Hippocampal formation (tissue), 2 donors: ENCODE measurements at regions not wholly inside any gene's neighbourhood (a gene's known extent, or its start where the extent isn't known, plus 50 kb on each side); places are given as distances from the start of the nearest gene placed in this dataset.
"Not testable (repeated sequence)": the region's sequence is repeated elsewhere in the genome, so short reads cannot be mapped to it uniquely, and the experiment has no call there.

Experiments used
- DNase-seq, 2 donors: peaks; one replicate each; lab custom pipeline; 2025; lab: John Stamatoyannopoulos, UW

DNA sequence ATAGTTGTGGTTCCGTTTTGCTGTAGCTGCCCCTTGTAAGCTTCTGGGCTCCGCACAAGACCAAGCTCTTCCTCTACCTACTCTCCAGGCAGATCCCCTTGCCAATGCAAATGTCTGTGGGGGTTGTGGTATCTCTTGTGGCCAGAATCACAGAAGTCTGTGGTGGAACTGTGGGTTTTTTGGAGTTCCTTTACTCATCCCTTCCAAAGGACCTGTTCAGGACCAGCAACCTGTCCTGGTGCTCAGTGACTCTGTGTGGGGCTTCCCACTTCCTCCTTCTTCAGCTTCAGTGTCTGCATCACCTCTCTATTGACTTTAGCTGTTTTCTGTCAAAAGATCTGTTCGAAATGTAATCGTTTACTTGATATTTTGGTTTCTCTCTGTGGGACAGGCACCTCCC lies 441.3 kb upstream of the ADAMTSL1 start:
- DNase-seq = no peak

DNA sequence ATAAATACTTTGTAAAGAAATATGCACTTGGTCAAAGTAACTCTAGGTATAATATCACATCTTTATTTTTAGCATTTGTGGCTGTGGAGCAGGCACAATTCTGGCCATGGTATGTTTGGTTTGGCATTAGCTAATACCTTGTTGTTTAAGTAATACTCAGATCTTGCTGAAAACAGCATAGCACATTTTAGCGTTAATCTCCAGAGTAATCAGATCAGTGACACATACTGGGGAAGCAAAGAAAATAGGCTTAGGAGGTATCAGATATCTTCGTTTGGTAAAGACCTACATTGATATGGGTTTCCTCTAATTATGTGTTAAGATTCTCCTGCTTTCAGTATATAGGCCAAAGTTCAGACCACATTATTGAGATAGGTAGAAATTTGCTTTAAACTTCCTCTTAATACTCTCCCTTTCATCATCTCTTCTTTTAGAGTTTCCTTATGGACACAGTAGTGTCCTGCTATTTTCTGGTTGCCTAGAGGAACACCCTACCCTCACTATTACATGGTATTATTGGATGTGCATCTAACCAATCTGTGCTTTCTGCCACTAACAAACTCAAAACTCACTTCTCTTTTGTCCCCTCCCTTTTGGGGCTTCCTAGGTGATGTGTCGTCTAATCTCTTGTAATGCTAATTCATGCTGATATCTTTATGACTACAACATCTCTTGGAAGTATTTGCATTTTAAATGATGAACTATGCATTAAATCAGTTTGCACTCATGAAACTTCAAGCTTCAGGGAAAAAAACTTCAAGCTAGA lies 437.3 kb upstream of the ADAMTSL1 start:
- DNase-seq = no peak

DNA sequence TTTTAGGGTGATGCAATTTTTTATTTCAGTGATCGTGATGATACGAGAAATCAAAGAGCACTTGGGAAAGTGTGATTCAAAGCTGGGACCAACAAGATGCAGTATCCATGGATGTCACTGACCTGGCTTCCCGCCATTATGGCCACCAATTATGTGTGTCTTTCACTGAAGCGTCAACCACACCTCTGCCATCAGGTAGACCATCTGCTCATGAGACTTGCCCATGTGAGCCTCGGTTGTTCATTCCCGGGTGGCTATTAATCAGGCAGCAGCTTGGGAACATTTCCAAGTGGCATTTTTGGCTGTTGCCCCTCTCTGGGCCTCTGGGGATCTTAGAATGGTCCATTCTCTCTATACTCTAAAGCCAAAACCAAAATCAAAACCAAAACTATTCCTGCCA lies 436.0 kb upstream of the ADAMTSL1 start:
- no peak for DNase-seq

DNA sequence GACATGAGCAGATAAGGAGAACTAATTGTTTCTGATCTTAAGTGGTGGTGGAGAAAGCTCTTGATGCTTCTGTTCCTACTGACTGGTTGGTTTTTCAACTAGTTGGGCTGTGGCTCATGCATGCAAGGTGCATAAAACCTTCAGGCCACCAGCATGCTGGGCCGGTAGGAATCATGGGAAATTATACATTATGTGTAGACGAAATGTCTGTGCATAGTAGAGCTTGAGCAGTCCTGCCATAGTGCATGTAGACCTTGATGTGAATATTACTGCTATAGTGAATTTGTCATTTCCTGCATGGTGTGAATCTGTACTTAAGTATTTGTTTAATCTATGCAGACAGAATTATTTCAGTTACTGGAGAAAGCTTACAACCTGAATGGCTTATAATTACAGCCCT lies 433.6 kb upstream of the ADAMTSL1 start:
- no peak for DNase-seq

DNA sequence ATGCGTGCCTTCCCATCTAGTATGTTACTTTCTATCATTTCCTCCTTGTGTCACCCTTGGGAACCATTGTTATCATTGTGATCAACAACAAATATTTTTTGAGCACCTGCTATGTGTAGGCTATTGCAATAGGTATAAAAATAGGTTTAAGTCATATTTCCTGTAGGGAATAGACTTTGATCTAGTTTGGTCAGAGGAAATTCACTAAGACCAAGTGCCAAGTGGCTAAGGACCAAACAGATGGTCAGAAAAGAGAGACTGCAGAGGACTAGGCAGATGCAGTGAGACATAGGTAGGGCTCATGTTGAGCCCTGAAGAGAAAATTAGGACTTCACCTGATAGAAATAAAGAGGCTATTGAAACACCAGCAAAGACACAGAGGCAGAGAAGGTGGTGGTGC lies 430.0 kb upstream of the ADAMTSL1 start:
- DNase-seq = no peak

DNA sequence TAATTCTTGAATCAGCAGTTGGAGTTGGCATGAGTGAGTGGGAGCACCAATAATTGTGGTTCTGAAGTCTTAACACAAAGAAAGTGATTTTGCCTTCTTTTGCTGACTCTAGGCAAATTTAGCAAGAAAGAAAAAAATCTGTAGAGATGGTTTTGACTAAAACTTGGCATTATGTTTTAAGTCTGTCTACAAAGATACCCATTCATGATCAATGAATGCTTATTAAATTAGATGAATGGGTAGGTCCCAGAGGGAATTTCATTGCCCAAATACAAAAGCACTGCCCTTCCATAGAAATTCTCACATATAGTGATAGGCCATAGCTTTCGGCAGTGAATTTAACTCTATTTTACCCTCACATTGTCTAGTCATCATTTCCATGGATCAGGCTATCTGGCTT lies 428.6 kb upstream of the ADAMTSL1 start:
- no peak for DNase-seq

DNA sequence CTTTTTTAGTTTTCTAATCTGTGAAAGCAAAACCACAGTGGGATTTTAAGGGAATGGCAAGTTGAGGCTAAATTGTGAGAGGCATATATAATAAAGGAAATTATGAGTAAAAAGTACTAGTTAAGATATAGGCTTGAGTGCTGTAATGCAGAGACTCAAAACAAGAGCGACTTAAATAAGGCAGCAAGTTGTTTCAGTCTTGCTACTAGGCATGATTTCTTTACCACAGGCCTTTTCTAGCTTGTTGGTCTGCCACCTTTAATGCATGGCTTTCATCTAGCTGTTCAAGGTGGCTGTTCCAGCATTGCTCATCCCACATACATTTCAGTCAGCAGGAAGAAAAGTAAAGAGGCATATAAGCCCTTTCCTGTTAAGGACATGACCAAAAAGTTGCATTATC lies 427.9 kb upstream of the ADAMTSL1 start:
- DNase-seq = no peak

DNA sequence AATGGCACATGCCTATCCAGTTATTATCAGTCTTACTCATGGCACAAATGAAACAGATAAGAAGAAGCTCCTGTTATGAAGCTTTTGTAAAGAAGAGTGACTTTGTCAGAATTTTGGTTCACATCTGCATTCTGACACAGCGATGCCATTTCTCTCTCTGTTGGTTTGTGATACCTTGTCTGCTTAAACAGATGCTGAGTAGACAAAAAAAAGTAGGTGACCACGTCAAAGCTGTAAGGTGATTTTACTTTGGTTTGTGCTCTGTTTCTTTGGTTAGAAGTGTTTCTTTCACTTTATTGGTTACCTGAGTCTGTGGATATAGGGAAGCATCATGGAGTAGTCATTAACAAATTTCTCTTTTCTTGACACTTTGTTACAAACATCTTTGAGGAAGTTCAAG lies 422.3 kb upstream of the ADAMTSL1 start:
- no peak for DNase-seq

DNA sequence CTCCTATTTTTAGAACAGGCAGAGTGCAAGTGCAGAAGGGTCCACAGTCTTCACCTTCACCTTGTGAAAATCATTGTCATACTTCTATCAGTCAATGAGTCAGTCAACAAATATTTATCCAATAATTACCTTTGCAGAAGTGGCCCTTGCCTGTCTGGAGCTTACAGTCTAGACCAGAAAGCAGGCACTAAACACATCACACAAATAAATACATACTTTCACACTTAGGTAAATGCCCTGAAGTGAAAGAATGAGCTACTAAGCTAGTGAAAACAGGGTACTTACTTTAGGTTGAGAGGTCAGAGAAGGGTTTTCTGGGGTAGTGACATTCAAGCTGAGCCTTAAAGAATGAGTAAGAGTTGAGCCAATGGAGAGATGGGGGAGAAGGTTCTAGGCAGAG lies 421.9 kb upstream of the ADAMTSL1 start:
- DNase-seq = no peak

DNA sequence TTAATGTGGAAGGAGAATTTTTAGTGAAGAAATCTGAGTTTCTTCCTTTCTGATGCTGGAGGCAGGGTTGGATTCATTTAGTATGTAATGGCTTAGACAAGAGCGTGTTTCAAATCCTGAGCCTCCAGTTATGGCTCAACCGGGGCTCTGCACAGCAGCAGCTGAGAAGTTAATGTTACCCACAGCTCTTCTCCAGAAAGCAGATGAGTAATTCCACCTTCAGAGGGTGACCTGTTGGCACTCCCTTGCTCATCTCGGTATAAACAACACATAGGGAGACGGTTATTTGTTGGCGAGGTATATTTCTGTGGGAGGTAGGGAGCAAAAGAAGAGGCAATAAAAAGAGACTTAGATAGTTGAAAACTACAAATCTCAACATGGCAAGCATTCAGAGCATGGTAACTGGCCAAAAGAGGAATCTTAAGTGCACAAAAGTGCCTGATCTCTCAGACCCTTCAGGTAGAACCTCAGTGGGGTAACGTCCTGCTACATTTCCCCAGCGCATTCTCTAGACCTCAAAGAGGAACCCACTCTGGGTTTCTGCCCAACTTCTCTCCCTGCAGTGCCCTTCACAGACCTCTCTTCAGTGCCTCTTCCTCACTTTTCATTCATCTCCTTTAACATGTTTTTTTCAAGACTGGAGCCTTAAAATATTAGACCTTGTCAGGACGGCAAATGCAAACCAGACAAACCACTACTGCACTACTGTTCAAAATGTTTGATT lies 417.5 kb upstream of the ADAMTSL1 start:
- no peak for DNase-seq

DNA sequence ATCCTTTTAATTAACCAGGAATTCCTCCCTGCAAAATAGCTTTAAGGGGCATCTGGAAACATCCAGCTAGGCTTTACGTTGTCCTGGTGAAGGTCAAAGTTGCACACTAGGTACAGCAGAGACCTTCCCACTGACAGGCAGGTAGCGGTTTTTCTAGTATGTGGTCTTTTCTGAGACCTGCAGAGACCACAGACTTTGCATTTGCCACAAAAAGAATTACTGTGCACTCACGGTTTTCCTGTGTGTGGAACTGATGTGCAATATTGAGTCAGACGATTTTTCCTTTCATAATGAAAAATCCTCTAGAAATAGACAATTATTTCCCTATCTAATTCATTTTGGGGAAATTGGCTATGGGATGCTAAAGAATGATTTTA lies 417.0 kb upstream of the ADAMTSL1 start:
- DNase-seq = no peak

DNA sequence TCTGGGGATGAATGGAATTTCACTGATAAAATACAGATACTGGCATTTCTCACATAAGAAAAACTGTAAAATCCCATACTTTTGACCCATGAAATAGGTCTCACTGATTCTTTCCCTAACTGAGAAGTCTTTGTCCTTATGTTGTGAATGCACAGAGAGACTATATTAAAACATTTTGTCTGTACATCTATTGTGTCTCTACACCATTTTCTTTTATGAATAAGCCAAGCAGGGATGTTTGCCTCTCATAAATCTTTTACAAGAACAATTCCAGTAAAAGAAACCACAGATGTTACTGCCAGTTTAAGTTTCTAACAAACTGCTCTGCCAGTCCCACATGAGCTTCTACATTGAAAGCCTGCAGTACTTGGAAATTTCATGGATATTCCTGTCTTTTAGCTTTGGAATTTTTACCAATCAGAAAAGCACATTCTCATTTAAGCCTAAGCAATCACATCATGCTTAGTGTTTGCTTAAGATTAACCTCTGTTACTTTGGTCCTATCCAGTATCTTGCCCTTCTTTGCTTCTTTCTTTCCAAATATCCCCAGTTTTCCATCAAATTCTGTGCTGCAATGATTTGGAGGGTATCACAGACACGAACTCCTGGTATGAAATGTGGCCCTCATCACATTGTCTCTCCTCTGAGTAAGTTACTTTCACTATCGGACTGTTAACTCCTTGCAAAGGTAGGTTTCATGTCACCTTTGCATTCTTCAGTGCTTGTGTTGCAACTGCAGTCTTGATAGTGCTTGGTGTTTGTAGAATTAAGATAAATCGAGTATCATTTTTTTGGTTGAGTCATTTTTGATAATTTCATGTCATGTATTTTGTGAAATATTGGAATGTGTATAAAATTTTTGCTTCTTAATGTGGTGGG lies 415.1 kb upstream of the ADAMTSL1 start:
- DNase-seq = no peak

DNA sequence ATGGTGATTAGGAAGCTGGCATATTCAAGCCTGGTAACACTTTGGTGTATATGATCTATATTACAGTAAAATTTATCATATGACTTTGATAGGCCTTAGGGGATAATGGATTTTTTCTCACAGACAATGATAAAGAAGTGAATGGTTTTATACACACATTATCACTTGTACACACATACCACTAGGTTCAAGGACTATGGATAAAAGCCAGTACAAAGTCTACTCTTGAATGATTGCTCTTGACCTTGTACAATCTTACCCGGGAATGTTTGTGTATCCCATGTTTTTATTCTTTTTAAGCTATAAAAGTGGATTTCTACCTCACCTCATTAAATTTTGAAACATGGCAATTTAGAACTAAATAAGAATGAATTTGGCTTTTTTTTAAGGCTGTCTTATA lies 414.5 kb upstream of the ADAMTSL1 start:
- DNase-seq = no peak

DNA sequence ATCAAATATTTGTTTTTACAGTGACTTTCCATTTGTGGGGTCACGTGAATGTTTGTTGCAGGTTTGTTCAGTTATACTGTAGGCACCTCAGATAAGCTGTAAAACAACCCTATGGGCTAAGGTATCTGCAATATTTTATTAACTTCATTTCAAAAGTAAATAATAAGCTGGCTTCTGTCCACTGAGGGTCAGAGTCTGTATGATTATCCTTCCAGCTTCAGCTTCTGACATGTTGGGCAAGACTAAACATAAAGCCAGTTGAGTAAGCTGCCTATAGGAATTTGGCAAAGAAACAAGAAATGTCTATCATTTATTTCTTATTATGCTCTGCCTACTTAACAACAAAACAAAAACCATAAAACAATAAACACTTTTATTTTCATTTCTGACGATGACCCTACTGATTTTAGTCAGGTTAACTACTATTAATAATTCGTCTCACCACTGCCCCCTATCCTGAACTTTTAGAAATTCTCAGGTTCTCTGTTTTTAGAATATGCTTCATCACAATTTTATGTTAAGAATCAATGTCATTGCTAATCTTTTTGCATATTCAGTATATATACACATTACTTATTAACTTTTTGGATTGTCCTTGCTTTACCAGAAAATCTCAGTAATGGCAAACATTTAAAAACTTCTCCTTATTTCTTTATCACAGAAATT lies 413.6 kb upstream of the ADAMTSL1 start:
- no peak for DNase-seq

DNA sequence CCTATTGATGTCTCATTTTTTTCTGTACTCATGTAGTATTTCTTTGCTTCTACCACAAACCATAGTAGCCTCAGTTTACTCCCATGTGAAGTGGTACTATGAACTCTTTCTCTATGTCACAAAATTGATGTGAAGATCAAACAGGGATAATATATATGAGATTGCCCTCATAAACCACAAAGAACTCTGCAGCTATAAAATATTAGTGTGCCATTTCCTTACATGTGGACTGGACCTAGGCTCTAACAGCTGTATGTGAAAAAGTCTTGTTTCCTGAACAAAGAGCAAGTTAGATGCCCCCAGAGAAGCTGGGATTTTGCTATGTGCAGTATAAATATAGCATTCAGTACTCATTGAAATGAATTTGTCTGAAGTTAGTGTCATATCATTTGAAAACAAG lies 412.6 kb upstream of the ADAMTSL1 start:
- DNase-seq = no peak

DNA sequence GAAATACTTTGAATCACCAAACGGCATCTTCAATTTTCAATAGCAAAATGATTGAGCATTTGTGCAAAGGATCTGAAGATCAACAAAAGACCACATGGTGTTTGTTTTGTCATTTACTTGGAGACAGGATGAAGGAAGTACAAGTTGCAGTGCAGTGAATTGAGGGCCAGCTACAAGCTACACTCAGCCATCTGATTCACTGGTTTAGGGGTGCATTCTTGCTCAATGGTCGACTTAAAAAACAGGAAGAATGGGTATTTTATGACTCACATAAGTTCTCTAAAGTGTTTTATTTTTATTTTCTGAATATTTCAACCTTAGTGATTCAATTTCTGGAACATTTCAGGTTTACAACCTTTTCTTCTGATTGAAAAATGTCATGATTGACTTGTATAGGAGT lies 412.1 kb upstream of the ADAMTSL1 start:
- DNase-seq = no peak

DNA sequence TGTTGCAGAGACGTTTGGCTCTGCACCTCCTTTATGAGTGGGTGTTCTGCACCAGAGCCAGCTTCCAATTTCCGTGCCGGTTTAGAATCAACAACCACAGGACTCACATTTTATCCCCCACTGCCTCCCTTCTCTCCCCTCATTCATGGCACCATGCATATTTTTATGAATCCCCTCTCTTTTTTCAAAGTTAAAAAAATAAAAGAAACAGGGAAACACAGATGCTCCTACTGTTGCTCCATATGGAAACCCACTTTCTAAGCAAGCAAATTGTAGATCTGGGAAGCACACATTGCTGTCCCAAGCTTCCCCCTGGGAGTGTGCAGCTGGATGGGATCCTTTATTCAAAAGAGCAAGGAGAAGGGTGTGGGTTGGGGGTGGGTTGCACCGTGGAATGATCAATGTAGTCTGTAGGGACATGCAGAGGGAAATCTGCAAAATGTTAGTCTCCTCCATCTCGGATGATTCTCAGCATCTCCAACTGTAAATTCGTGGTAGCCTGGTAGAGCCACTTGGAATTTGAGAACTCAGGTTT lies 410.0 kb upstream of the ADAMTSL1 start:
- no peak for DNase-seq

DNA sequence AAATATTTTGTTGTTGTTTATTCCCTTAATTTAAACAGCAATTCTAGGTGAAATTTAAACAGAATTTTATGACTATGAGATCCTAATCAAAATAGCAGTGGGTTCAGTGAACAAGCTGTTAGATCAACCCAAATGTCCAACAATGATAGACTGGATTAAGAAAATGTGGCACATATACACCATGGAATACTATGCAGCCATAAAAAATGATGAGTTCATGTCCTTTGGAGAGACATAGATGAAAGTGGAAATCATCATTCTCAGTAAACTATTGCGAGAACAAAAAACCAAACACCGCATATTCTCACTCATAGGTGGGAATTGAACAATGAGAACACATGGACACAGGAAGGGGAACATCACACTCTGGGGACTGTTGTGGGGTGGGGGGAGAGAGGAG lies 407.3 kb upstream of the ADAMTSL1 start:
- DNase-seq = not testable (repeated sequence)

DNA sequence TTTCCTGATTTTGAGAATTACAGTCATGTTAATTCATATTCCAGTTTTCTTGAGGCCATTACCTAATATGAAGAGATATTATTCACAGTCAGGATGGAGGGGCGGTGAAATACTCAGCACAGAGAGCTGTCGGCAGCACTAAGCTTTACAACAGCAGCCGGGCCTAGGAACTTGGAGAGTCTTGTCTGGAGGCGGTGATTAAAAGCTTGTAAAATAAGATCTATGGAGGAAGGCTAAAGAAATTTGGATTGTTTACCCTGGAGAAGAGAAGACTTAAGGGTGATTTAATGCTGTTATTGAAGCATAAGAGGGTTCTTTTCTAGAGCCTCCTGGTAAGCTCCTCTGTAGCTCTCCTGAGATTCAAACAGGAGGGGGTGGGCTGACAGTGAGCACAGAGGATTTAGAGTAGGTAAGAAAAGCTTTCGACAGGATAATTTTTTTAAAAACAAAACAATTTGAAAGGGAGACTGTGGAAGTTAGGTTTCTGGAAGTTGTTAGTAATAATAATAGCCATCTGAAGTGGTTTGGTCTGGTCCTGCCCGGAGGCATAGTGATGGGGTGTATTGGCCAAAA lies 406.3 kb upstream of the ADAMTSL1 start:
- no peak for DNase-seq

DNA sequence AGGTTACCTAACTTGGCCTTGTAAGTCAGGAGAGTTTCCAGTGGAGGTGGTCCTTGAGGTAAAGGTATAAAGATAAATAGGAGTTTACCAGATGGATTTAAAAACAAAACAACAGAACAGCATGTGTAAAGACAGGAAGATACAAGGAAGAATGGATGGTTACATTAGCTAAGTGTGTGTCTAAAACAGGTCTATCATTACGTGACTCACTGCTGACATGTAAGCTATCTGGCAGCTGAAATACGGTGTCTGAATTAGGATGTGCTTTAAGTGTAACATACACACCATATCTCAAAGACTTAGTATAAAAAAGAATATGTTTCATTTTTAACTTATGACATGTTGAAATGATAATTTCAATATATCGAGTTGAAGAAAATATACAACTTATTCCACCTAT lies 405.1 kb upstream of the ADAMTSL1 start:
- DNase-seq = no peak

DNA sequence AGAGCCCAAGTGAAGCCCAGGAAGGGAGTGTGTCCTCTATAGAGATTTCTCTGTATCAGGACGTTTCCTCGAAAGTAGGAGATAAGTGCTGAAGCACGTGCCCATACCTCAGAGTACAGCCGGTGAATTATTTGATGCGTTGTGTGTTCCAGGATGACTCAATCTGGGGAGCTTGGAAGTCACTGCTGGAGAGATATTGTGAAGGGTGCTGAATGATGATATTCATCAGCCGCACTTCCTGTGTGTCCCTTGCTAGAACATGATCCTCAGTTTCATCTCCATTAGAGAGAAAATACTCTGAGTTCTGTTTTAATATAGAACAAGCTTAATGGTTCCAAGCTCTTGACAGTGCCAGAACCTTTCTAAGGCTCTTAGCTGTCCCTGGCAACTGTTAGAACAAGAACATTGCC lies 402.3 kb upstream of the ADAMTSL1 start:
- no peak for DNase-seq

DNA sequence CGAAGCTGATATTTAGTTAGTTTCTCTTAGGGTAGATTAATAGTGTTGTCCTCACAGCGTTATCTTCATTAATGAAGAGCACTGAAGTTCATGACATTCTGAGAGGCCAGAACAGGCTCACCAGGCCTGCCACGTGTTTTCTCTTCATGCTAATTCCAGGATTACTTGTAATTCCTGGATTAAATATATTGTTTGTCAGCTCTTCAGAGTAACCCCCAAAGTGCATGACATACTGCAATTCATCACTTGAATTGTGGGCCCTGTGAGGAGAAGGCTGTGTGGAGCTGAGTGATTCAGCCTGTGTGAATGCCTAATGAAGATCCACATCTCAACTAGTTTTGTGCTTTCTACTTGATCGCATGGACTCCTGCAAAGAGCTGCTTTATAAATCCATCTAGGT lies 401.0 kb upstream of the ADAMTSL1 start:
- DNase-seq = no peak
